LNCaP clone FGC (cell line): ENCODE measurements at regions not wholly inside any gene's neighbourhood (a gene's known extent, or its start where the extent isn't known, plus 50 kb on each side); places are given as distances from the start of the nearest gene placed in this dataset.
A peak's percentile ranks its signal among the peaks of the same experiment; 100 is the strongest.
"Not testable (repeated sequence)": the region's sequence is repeated elsewhere in the genome, so short reads cannot be mapped to it uniquely, and the experiment has no call there.

Source experiments
- DNase-seq: peaks from one replicate; pipeline ENCODE4 v3.0.0-alpha.2; 2011; ENCODE audit warnings: low read depth
- H3K4me3 ChIP-seq: 2 replicates; pipeline ENCODE4 v1.5.1; 2011; ENCODE audit warnings: mild to moderate bottlenecking, low read depth, low read length, control low read depth
- CTCF ChIP-seq: IDR thresholded peaks from 2 replicates; pipeline ENCODE4 v1.5.1; 2012; ENCODE audit warnings: mild to moderate bottlenecking; ENCODE audit not compliant: control insufficient read depth, insufficient read depth; ENCODE audit errors: extremely low read depth

GRCh38 chr5:32908641-32909040 is 197.5 kb downstream of the NPR3 start:
- DNase-seq: no peak
- no peak for TF ChIP-seq CTCF
- no peak overlapping the region for H3K4me3 ChIP-seq

GRCh38 chr5:32909207-32909606 is 198.1 kb downstream of the NPR3 start:
- no peak for TF ChIP-seq CTCF

GRCh38 chr5:32916648-32917047 is 205.5 kb downstream of the NPR3 start:
- DNase-seq: peak; percentile 35

More at GRCh38 chr5:32909207-32909606, 198.1 kb downstream of the NPR3 start:
- H3K4me3 ChIP-seq: no peak overlapping the region
- DNase-seq: no peak

GRCh38 chr5:32928761-32929160 is 217.6 kb downstream of the NPR3 start:
- H3K4me3 ChIP-seq: no peak overlapping the region
- no peak for DNase-seq
- no peak for TF ChIP-seq CTCF

More at GRCh38 chr5:32916648-32917047, 205.5 kb downstream of the NPR3 start:
- no peak overlapping the region for H3K4me3 ChIP-seq
- peak; percentile 97 for TF ChIP-seq CTCF

GRCh38 chr5:32931438-32931837 is 220.3 kb downstream of the NPR3 start:
- DNase-seq, H3K4me3 ChIP-seq: not testable (repeated sequence)

GRCh38 chr5:32932241-32932935 is 221.3 kb downstream of the NPR3 start:
- TF ChIP-seq CTCF: no peak
- H3K4me3 ChIP-seq: no peak overlapping the region
- no peak for DNase-seq

- no peak for TF ChIP-seq CTCF
- no peak overlapping the region for H3K4me3 ChIP-seq
- no peak for DNase-seq
Measured at GRCh38 chr5:32933692-32934091, 222.6 kb downstream of the NPR3 start.
